ENCODE measurements at regions not wholly inside any gene's neighbourhood (a gene's known extent, or its start where the extent isn't known, plus 50 kb on each side); places are given as distances from the start of the nearest gene placed in this dataset.

DNA sequence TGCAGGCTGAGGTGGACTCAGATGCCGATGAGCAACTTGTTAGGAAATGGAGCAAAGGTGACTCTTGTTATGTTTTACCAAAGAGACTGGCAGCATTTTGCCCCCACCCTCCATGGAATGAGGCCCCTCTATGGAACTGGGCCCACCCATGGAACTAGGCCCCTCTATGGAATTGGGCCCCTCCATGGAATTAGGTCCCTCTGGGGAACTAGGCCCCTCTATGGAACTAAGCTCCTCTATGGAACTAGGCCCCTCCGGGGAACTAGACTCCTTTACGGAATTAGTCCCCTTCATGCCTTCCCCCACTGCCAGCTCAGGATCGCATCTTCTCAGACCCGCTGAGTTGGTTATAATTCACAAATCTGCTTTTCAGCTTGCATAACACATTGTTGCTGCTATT lies 144.9 kb downstream of the THBS2 start:
- no peak overlapping the region for H3K4me3 ChIP-seq (ENCODE audit: insufficient read depth, low read depth, low read length)
- no peak overlapping the region for H2BK20ac ChIP-seq (ENCODE audit: low read depth, low read length)
- H4K20me1 ChIP-seq (ENCODE audit: insufficient read depth, low read length): no peaks in the 10 kb centered on the region
- H3K4me1 ChIP-seq (ENCODE audit: control insufficient read depth, insufficient read depth, low read length): peaks cover 2% of the 10 kb centered on the region; the same call in 1 of the 2 replicates
- H3K9ac ChIP-seq (ENCODE audit: low read depth, low read length): no peak overlapping the region
- intact Hi-C loops (cut with micrococcal nuclease): no loop called here
- H4K5ac ChIP-seq (ENCODE audit: low read depth, low read length): no peak overlapping the region
- no peak overlapping the region for H3K23ac ChIP-seq (ENCODE audit: low read depth, low read length)
- H3K27ac ChIP-seq (ENCODE audit: insufficient read depth, low read length): no peak overlapping the region
- no peak overlapping the region for H2BK120ac ChIP-seq (ENCODE audit: low read depth, low read length)
- H2AK9ac ChIP-seq (replicated peaks; ENCODE audit: low read depth, low read length, poor library complexity): no peak overlapping the region
- WGBS, 2 experiments (ENCODE audit: extremely low coverage in 2 of 2, insufficient read length in 1 of 2): 100% methylated on average over 4 of the region's 5 CpGs; no CpG with 5 or more reads in 1 of the 2 experiments
- no peak overlapping the region for H3K4me2 ChIP-seq (ENCODE audit: low read depth, low read length)
- TF ChIP-seq CEBPB (IDR thresholded peaks at IDR 0.05; ENCODE audit: low read depth, low read length) (no peak), RFX5 (IDR thresholded peaks at IDR 0.05; ENCODE audit: low read depth, low read length) (no peak), MXI1 (IDR thresholded peaks at IDR 0.05; ENCODE audit: borderline replicate concordance, low read depth, low read length) (no peak)
- TF ChIP-seq, protein P1, sequence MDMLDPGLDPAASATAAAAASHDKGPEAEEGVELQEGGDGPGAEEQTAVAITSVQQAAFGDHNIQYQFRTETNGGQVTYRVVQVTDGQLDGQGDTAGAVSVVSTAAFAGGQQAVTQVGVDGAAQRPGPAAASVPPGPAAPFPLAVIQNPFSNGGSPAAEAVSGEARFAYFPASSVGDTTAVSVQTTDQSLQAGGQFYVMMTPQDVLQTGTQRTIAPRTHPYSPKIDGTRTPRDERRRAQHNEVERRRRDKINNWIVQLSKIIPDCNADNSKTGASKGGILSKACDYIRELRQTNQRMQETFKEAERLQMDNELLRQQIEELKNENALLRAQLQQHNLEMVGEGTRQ (IDR thresholded peaks at IDR 0.05; ENCODE audit: low read depth, low read length): no peak
- no peak overlapping the region for H4K8ac ChIP-seq (ENCODE audit: low read depth in 2 of 2, low read length in 2 of 2)
- in situ Hi-C loops (cut with MboI; ENCODE audit: low sequenced_read_pairs): no loop called here
- H4K91ac ChIP-seq (ENCODE audit: insufficient read depth, low read depth, low read length): no peak overlapping the region
- no peak overlapping the region for H2BK15ac ChIP-seq (ENCODE audit: low read depth, low read length)
- H3K14ac ChIP-seq (replicated peaks; ENCODE audit: low read depth, low read length): no peak overlapping the region
- dilution Hi-C loops (cut with HindIII; ENCODE audit: low sequenced_read_pairs, unreplicated experiment): no loop called here
- H3K56ac ChIP-seq (ENCODE audit: extremely low read depth, insufficient read depth, low read length): no peak overlapping the region
- H3K18ac ChIP-seq (ENCODE audit: low read depth, low read length): no peak overlapping the region
- ATAC-seq (ENCODE audit: low read depth): no peak
- H3K36me3 ChIP-seq (ENCODE audit: control insufficient read depth, insufficient read depth, low read length): no peaks in the 10 kb centered on the region
- no peaks in the 10 kb centered on the region for H3K9me3 ChIP-seq (ENCODE audit: control insufficient read depth, insufficient read depth, low read length)
- no peak overlapping the region for H2AFZ ChIP-seq (replicated peaks; ENCODE audit: low read length, poor library complexity)
- ChIA-PET CTCF (no interaction called here), POLR2A (ENCODE audit: unreplicated experiment) (no interaction called here)
- H3K27me3 ChIP-seq (ENCODE audit: control insufficient read depth, insufficient read depth, low read length): no peaks in the 10 kb centered on the region
- H3K9me1 ChIP-seq (ENCODE audit: insufficient read depth, low read length): no peaks in the 10 kb centered on the region
- no peak for DNase-seq
- no peaks in the 10 kb centered on the region for H3K79me1 ChIP-seq (ENCODE audit: low read depth in 1 of 2, low read length in 2 of 2)
- no peak overlapping the region for H3K4ac ChIP-seq (ENCODE audit: low read depth, low read length)
- H2AK5ac ChIP-seq (ENCODE audit: low read depth, low read length): no peak overlapping the region
- BruUV-seq (replicated peaks): no TSS peak
- no peak overlapping the region for H2BK5ac ChIP-seq (ENCODE audit: low read depth, low read length, poor library complexity, severe bottlenecking)
